ENCODE measurements at regions not wholly inside any gene's neighbourhood (a gene's known extent, or its start where the extent isn't known, plus 50 kb on each side); places are given as distances from the start of the nearest gene placed in this dataset.
A peak's percentile ranks its signal among the peaks of the same experiment; 100 is the strongest.

- DNase-seq (ENCODE audit: insufficient read length, low spot score) (no peak), FAIRE-seq (no peak)
Measured at GRCh38 chr3:167958141-167958540, 137.6 kb downstream of the GOLIM4 start.

GRCh38 chr3:167952969-167953368 is 142.8 kb downstream of the GOLIM4 start:
- no peak for DNase-seq (ENCODE audit: insufficient read length, low spot score)
- no peak for FAIRE-seq
- TF ChIP-seq POLR2A (IDR thresholded peaks at IDR 0.05; ENCODE audit: low read depth, low read length), result no peak

More at GRCh38 chr3:167958141-167958540, 137.6 kb downstream of the GOLIM4 start:
- TF ChIP-seq POLR2A (IDR thresholded peaks at IDR 0.05; ENCODE audit: low read depth, low read length), result no peak

GRCh38 chr3:167950212-167950611 is 145.5 kb downstream of the GOLIM4 start:
- no peak for DNase-seq (ENCODE audit: insufficient read length, low spot score)
- TF ChIP-seq POLR2A (IDR thresholded peaks at IDR 0.05; ENCODE audit: low read depth, low read length), result no peak
- no peak for FAIRE-seq

DNA sequence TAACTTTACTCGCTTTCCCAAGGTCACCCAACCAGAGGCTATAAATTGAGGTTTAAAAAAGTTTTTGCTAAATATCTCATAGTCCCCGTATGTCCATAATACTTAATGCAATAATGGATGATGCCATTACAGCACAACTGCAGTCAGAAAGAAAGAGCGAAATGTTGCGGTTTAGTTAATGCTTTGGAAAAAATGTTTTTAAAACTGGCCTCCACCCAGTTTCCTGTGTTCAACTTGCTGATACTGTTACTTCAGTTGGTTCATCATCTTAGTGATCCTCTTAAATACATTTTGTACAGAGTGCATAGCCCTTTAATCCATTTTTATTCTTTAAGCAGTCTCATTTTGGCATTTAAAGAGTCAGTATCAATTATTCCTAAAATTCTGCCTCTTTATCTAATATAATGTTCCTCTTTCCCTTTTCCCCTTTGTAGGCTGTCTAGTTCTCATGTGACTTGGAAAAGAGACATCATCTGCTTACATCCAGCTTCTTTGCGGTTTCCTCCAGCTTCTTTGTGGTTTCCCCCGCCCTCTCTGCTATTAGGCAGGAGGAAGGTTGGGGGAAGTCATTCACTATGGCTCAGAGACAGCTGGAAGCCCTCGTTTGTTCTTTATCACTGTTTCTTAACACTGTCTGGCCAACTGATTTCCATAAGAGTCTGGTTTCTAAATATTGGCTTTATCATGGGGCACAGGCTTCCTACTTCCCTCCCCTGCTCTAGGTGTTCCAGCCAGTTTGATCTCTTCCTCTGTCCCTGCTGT is 154.3 kb downstream of the GOLIM4 start:
- TF ChIP-seq POLR2A (IDR thresholded peaks at IDR 0.05; ENCODE audit: low read depth, low read length), result no peak
- DNase-seq (ENCODE audit: insufficient read length, low spot score) (peak; percentile 11), FAIRE-seq (peak; percentile 96)

DNA sequence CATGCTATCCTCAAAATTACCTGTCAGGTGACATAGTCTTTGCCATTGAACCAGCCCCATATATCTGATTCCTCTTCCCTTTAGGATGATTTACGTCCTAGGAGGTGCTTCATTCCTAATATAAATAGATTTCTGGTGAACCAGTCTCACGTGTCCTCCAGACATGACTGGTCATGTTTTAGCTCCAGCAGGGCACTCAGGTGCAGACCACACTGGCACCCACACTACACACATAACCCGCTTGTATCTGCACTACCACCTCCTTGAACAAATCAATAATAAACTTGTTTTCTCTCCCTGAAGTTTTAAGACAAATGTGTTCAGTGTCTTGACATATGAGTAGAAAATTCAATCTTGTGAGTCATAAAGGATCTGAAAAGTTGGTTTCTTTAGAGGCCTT is 155.5 kb downstream of the GOLIM4 start:
- DNase-seq (ENCODE audit: insufficient read length, low spot score) (no peak), FAIRE-seq (peak; percentile 81)
- no peak for TF ChIP-seq POLR2A (IDR thresholded peaks at IDR 0.05; ENCODE audit: low read depth, low read length)

DNA sequence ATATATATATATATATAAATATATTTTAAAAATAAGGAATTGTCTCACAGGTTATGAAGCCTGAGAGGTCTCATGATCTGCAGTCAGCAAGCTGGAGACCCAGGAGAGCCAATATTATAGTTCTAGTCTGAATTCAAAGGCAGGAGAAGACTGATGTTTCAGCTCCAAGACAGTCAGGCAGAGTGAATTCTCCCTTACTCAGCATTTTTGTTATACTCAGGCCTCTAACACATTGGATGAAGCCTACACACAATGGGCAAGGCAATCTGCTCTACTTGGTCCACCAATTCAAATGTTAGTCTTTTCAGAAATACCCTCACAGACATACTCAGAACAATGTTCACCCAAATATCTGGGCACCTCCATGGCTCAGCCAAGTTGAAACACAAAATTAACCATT is 157.2 kb downstream of the GOLIM4 start:
- no peak for TF ChIP-seq POLR2A (IDR thresholded peaks at IDR 0.05; ENCODE audit: low read depth, low read length)
- FAIRE-seq (no peak), DNase-seq (ENCODE audit: insufficient read length, low spot score) (no peak)

DNA sequence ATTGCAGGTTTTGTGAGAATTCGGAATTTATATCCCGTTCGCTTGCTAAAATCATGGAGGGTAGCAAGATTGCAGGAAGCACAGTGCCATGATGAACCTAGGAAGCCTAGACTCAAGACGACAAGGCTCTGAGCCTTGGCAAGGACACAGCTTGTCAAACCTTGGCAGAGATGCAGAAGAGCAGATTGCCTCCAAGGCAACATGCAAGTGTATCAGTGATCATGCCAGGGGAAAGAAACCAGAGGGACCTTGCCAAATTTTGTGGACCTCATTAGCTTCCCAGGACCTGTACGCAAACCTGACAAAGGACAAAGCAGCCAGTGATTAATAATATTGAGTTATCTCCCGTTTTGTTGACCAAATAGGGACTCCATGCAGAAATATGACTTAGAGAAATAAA is 159.7 kb downstream of the GOLIM4 start:
- no peak for TF ChIP-seq POLR2A (IDR thresholded peaks at IDR 0.05; ENCODE audit: low read depth, low read length)
- DNase-seq (ENCODE audit: insufficient read length, low spot score), result no peak
- FAIRE-seq, result no peak

DNA sequence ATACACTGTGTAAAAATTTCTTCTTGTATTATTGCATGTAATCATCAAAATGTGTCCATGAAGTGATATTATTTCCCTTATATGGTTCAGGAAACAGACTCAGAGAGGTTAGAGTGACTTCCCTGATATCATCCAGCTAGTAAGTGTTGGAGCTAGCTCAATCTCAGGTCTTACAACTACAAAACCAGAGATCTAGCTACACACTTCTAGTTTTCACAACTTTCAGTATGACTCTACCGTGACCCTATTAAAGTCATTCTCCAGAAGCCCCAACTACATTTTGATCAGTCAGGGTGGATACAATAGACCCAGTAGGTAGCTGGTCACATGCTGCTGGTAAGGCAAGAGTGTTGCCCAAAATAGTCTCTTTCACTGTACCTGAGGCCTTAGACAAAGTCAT is 165.3 kb downstream of the GOLIM4 start:
- DNase-seq (ENCODE audit: insufficient read length, low spot score) (no peak), FAIRE-seq (no peak)
- TF ChIP-seq POLR2A (IDR thresholded peaks at IDR 0.05; ENCODE audit: low read depth, low read length), result no peak

DNA sequence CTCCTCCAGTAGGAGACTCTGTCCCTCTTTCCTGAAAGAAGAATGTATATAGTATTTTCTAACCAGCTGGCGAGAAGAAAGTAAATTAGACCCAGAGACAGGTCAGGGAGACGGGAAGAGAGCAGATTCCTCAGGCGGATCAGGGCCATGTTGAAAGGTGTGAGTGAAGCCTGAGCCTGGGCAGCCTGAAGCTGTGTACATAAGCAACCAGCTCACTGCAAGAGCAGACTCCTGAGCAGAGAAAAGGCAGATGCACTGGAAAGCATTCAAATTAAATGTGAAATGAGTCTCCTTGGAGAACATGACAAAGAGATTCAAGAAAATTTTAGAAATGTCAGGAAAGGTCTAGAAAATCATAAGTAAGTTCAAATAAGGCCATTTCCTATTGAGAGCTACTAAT is 165.8 kb downstream of the GOLIM4 start:
- no peak for TF ChIP-seq POLR2A (IDR thresholded peaks at IDR 0.05; ENCODE audit: low read depth, low read length)
- FAIRE-seq, result no peak
- DNase-seq (ENCODE audit: insufficient read length, low spot score), result no peak

GRCh38 chr3:167928381-167928780 is 167.3 kb downstream of the GOLIM4 start:
- FAIRE-seq (no peak), DNase-seq (ENCODE audit: insufficient read length, low spot score) (no peak)
- no peak for TF ChIP-seq POLR2A (IDR thresholded peaks at IDR 0.05; ENCODE audit: low read depth, low read length)

- FAIRE-seq (no peak), DNase-seq (ENCODE audit: insufficient read length, low spot score) (no peak)
- no peak for TF ChIP-seq POLR2A (IDR thresholded peaks at IDR 0.05; ENCODE audit: low read depth, low read length)
Measured at GRCh38 chr3:167920747-167921146, 175.0 kb downstream of the GOLIM4 start.

GRCh38 chr3:167919590-167919989 is 176.1 kb downstream of the GOLIM4 start:
- no peak for DNase-seq (ENCODE audit: insufficient read length, low spot score)
- no peak for FAIRE-seq
- no peak for TF ChIP-seq POLR2A (IDR thresholded peaks at IDR 0.05; ENCODE audit: low read depth, low read length)

DNA sequence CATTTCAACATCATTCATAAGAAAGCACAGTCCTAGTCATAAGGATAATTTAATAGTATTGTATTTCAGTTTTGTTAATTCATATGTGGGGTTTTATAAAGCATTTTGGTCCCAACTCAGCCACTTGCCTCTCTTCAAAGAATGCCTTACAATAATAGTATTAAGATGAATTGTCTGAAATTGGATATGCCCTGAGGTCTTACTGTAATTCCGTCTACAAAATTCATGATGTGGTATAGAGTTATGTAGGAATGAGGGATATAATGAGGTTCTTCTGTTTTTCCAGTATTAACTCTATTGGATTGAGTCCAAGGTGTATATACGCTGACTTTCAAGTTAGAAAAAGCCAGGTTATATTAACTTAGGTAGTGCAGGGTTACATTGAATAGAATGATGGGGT is 177.0 kb downstream of the GOLIM4 start:
- DNase-seq (ENCODE audit: insufficient read length, low spot score) (no peak), FAIRE-seq (no peak)
- TF ChIP-seq POLR2A (IDR thresholded peaks at IDR 0.05; ENCODE audit: low read depth, low read length), result no peak

DNA sequence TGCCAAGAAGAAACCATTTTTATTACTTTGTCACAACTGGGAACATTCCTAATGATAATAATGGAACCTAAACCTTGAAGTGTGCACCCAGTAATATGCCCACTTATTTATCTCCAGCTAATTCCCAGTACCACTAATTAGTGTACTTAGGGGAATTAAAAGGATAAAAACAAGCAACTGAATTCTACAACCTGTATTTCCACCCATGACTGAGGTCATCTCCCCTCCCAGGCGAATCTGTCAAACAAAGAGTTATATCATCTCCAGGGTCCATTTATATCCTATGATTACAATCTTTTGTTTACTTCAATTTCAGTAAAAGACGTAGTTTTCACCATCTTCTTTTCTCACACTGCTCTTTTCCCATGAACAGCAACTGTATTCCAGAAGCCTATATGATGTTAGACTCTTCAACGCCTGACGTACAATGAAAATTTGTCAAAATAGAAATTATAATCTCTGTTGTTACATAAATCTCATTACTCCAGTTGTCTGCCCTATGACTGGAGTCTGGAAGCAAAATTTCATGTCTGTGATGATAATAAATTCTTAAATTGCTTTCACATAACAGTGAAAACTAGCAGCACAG is 177.6 kb downstream of the GOLIM4 start:
- DNase-seq (ENCODE audit: insufficient read length, low spot score) (no peak), FAIRE-seq (no peak)
- TF ChIP-seq POLR2A (IDR thresholded peaks at IDR 0.05; ENCODE audit: low read depth, low read length), result no peak

DNA sequence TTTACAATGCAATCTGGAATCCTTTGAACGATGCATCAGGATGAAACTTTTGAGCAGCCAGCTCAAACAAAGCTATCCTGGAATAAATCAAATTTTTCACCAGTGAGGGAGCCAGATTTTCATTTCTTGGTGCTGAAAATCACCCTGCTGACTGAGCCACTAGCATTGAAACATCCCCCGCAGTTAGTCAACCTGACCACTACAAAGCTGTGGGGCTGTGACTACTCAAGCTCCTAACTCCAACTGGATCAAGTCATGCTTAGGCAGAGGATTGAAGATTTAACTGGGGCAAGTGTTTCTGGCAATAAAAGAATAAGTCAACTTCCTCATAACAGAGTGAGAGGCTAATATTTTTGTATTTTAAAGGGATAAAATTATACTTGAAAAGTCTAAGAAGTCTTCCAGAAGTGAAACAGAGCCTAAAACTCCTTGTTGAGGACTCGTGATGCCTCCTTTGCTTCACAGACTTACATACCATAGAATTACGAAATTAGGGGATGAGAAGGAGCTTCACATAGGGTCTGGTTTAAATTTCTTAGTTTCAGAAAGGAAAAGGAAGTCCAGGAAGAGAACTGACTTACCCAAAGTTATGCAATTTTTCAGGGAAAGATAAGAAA is 177.8 kb downstream of the SERPINI1 start:
- peak; percentile 8 for DNase-seq (ENCODE audit: insufficient read length, low spot score)
- FAIRE-seq, result no peak
- TF ChIP-seq POLR2A (IDR thresholded peaks at IDR 0.05; ENCODE audit: low read depth, low read length), result no peak
